AG10803 (cell line): ENCODE measurements at regions not wholly inside any gene's neighbourhood (a gene's known extent, or its start where the extent isn't known, plus 50 kb on each side); places are given as distances from the start of the nearest gene placed in this dataset.

ENCODE experiments used
- DNase-seq: peaks from one replicate; pipeline ENCODE4 v3.0.0; 2010; ENCODE audit warnings: low read depth
- H3K4me3 ChIP-seq: 2 replicates; pipeline ENCODE4 v1.5.1; 2011; ENCODE audit warnings: mild to moderate bottlenecking, low read length, control low read depth
- CTCF ChIP-seq: conservative IDR thresholded peaks from 2 replicates; pipeline ENCODE4 v1.5.1; 2011; ENCODE audit warnings: mild to moderate bottlenecking, low read length, control low read depth, inconsistent platforms

- H3K4me3 ChIP-seq = no peak overlapping the region
- DNase-seq = peak; percentile 93
- peak; percentile 59 for TF ChIP-seq CTCF
These were observed 136.8 kb upstream of the ID2 start for GRCh38 chr2:8544786-8545694.

- H3K4me3 ChIP-seq = no peak overlapping the region
- no peak for TF ChIP-seq CTCF
These were observed 135.9 kb upstream of the ID2 start for GRCh38 chr2:8545695-8546611.

DNA sequence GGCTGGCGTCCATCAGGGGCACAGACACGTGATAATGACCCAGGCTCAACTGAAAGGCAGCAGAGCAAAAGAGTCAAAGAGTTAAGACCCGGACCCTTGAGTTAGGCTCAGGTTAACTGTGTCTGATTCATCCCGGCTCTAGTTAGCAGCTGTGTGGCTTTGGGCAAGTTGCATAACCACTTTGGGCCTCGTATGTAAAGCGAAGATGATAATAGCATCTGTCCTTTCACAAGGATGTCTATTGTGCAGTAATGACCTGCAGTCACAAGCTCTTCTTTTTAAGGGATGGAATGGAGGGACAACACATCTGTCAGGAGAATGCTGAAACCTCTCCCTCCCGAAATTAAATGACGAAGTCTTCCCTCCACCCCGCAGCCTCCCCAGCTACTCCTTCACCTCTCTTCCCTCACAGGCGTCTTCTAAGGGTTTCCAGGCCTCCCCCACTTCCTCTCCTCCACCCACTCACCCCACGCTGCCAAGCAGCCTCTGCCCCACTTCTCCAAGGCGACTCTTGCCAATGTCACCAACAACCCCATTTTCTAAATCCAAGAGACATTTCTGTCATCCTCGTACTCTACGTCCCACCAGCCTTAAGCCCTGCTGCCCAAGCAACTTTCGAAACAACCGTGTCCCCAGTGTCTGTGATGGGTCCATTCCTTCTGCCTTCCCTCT is 135.1 kb upstream of the ID2 start:
- no peak for TF ChIP-seq CTCF
- H3K4me3 ChIP-seq = no peak overlapping the region
- DNase-seq = no peak

More at GRCh38 chr2:8545695-8546611, 135.9 kb upstream of the ID2 start:
- DNase-seq = no peak

DNA sequence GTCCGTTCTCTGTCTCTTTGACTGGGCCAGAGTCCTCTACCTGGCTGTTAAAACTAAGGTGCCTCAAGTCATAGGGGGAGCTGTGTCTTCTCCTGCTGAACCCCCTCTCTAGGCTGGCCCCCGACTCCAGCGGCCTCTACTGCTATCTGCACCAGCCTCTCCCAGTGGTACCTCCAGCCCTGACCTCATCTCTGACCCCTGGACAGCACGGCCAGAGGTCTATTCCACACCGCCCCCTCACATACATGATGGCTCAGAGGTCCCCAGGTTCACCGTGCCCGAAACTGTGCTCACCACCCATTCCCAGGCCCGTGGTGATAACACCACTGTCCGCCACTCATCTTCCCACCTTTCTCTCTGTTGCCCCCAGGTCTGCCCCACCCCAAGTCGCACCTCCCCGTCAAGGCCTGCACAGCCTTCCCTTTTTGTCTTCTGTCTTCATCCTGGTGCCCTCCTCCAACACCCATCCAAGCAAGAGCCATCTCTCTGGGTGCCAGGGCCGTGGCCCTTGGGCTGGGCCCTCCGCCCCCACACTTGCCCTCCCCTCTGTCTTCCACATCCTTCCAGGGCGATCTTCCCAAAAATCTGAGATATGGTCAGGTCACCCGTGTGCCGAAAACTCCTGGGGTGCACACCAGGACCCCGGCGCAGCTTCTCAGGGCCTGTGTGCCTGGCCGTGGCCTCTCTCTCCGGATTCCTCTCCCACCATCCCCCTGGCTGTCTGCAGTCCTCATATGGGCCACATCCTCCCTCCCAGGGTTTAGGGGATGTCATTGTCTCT is 134.4 kb upstream of the ID2 start:
- no peak for TF ChIP-seq CTCF
- DNase-seq = no peak
- H3K4me3 ChIP-seq = no peak overlapping the region

GRCh38 chr2:8548065-8548618 is 133.7 kb upstream of the ID2 start:
- H3K4me3 ChIP-seq = no peak overlapping the region
- DNase-seq = no peak
- no peak for TF ChIP-seq CTCF

GRCh38 chr2:8548619-8549150 is 133.2 kb upstream of the ID2 start:
- no peak for DNase-seq
- TF ChIP-seq CTCF = no peak

More at GRCh38 chr2:8548619-8549150, 133.2 kb upstream of the ID2 start:
- no peak overlapping the region for H3K4me3 ChIP-seq
